ENCODE measurements at regions not wholly inside any gene's neighbourhood (a gene's known extent, or its start where the extent isn't known, plus 50 kb on each side); places are given as distances from the start of the nearest gene placed in this dataset.

DNA sequence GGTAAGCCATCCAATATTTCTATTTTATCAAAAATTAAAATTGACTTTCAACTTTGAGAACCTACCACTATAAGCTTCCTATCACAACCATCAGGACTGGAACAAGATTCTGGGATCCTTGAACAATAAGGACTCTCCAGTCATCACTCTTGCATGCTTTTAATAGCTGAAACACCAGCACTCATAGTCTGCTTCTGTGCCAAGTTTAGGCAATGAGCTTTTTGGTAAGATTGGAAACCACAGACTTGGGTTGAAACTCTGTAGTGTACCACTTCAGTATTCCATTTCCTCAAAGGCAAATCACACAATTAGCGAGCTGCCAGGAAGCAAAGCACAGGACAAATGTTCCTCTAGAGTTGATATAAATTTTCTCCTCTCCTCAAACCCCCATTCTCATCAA, 1065.8 kb upstream of the SLC39A10 start:
- 88% methylated on average over 1 of the region's 1 CpG; no CpG with 5 or more reads in 1 of the 2 experiments for WGBS, 2 experiments (ENCODE audit: extremely low coverage in 1 of 2, insufficient coverage in 1 of 2, insufficient read length in 1 of 2, insufficient replicate concordance in 2 of 2, low coverage in 1 of 2, low lambda C conversion rate in 2 of 2, missing lambda C conversion rate in 1 of 2)
- H3K23me2 ChIP-seq (ENCODE audit: low read depth, low read length): no peaks in the 10 kb centered on the region
- no peak overlapping the region for H3K18ac ChIP-seq (ENCODE audit: extremely low read depth, low read length)
- no peak overlapping the region for H4K8ac ChIP-seq (ENCODE audit: extremely low read depth, insufficient read depth, low read length)
- H3K4ac ChIP-seq (replicated peaks; ENCODE audit: insufficient read length, low read depth, low read length): no peak overlapping the region
- H3K27ac ChIP-seq (ENCODE audit: low read depth, low read length): no peak overlapping the region
- H3K9me3 ChIP-seq (ENCODE audit: insufficient read depth in 2 of 2, low read depth in 1 of 2, low read length in 1 of 2): no peaks in the 10 kb centered on the region
- H2BK20ac ChIP-seq (ENCODE audit: low read length): no peak overlapping the region
- no peak overlapping the region for H3K9ac ChIP-seq (replicated peaks in 1 of 4; ENCODE audit: extremely low read depth in 1 of 4, low read depth in 3 of 4, low read length in 3 of 4)
- H3K79me2 ChIP-seq (ENCODE audit: control insufficient read depth in 1 of 2, insufficient read depth in 2 of 2, low read length in 2 of 2): no peaks in the 10 kb centered on the region
- no peak for TF ChIP-seq JUND (IDR thresholded peaks at IDR 0.05; ENCODE audit: low read length)
- no peak for TF ChIP-seq KDM5A (IDR thresholded peaks at IDR 0.05; ENCODE audit: low read length)
- TF ChIP-seq ZNF274 (IDR thresholded peaks at IDR 0.05; ENCODE audit: borderline replicate concordance, extremely low read depth, low read length): no peak
- no peak for TF ChIP-seq KDM1A (IDR thresholded peaks at IDR 0.05; ENCODE audit: borderline replicate concordance, low read length)
- no peak for TF ChIP-seq TCF12 (IDR thresholded peaks at IDR 0.05; ENCODE audit: low read depth, low read length)
- no peak for TF ChIP-seq YY1 (IDR thresholded peaks at IDR 0.05; ENCODE audit: low read depth, low read length)
- no peak for TF ChIP-seq GABPA (IDR thresholded peaks at IDR 0.05; ENCODE audit: borderline replicate concordance, insufficient read depth, low read length)
- no peak for TF ChIP-seq NRF1 (IDR thresholded peaks at IDR 0.05; ENCODE audit: low read depth, low read length)
- H4K91ac ChIP-seq (replicated peaks; ENCODE audit: insufficient read length, low read length): no peak overlapping the region
- H3K56ac ChIP-seq (replicated peaks; ENCODE audit: insufficient read length, low read depth, low read length): no peak overlapping the region
- ChIA-PET POLR2A (ENCODE audit: partially characterized antibody) (no interaction called here), CTCF (ENCODE audit: partially characterized antibody) (no interaction called here)
- H2AFZ ChIP-seq (ENCODE audit: low read length): no peak overlapping the region
- no peaks in the 10 kb centered on the region for H3K4me1 ChIP-seq (replicated peaks in 1 of 4; ENCODE audit: control insufficient read depth in 3 of 4, insufficient read depth in 4 of 4, low read length in 3 of 4)
- DNase-seq (ENCODE audit: low read depth in 1 of 2, low spot score in 2 of 2) (no peak), FAIRE-seq (no peak)
- H2BK12ac ChIP-seq (ENCODE audit: low read depth, low read length): no peak overlapping the region
- no peak overlapping the region for H3K4me2 ChIP-seq (ENCODE audit: insufficient read depth in 1 of 2, low read depth in 2 of 2, low read length in 2 of 2)
- no peak overlapping the region for H2BK5ac ChIP-seq (ENCODE audit: low read depth, low read length)
- no peak overlapping the region for H2AK5ac ChIP-seq (ENCODE audit: low read depth, low read length)
- H3K4me3 ChIP-seq (ENCODE audit: extremely low read depth in 1 of 4, insufficient read depth in 2 of 4, low read depth in 3 of 4, low read length in 4 of 4): no peak overlapping the region
- H3K79me1 ChIP-seq (ENCODE audit: low read depth, low read length): no peaks in the 10 kb centered on the region
- no peaks in the 10 kb centered on the region for H3K36me3 ChIP-seq (ENCODE audit: control insufficient read depth in 2 of 4, insufficient read depth in 4 of 4, low read length in 3 of 4)
- H4K20me1 ChIP-seq (replicated peaks in 1 of 2; ENCODE audit: control insufficient read depth in 1 of 2, insufficient read depth in 2 of 2, low read length in 2 of 2): no peaks in the 10 kb centered on the region
- no peak overlapping the region for H2BK120ac ChIP-seq (replicated peaks; ENCODE audit: low read depth, low read length)
- no peak overlapping the region for H4K5ac ChIP-seq (ENCODE audit: insufficient read length, low read depth, low read length)
- H3K23ac ChIP-seq (ENCODE audit: insufficient read length): no peak overlapping the region
- no peaks in the 10 kb centered on the region for H3K27me3 ChIP-seq (replicated peaks in 1 of 4; ENCODE audit: control insufficient read depth in 3 of 4, extremely low read depth in 1 of 4, insufficient read depth in 3 of 4, low read length in 3 of 4)
- no peak overlapping the region for H2BK15ac ChIP-seq (ENCODE audit: low read length)
- H3K14ac ChIP-seq (ENCODE audit: insufficient read length): no peak overlapping the region
